DOHH2 (cell line): ENCODE measurements at regions not wholly inside any gene's neighbourhood (a gene's known extent, or its start where the extent isn't known, plus 50 kb on each side); places are given as distances from the start of the nearest gene placed in this dataset.

Source experiments
- CTCF ChIP-seq: fragments of 200-600 bp; sonication (generic); IDR thresholded peaks from one replicate; pipeline ENCODE4 v1.5.1; 2014; ENCODE audit warnings: antibody characterized with exemption, mild to moderate bottlenecking, low read depth, low read length; ENCODE audit not compliant: poor library complexity, severe bottlenecking
- EZH2phosphoT487 ChIP-seq: fragments of 200-600 bp; sonication (generic); IDR thresholded peaks from 2 replicates; pipeline ENCODE4 v1.6.1; 2017; ENCODE audit warnings: borderline replicate concordance, mild to moderate bottlenecking, antibody characterized with exemption, low read length, moderate library complexity, mixed read lengths

GRCh38 chr20:11296951-11297350 lies 620.7 kb upstream of the BTBD3 start:
- TF ChIP-seq CTCF, result no peak
- no peak for TF ChIP-seq EZH2phosphoT487
